ENCODE measurements at regions not wholly inside any gene's neighbourhood (a gene's known extent, or its start where the extent isn't known, plus 50 kb on each side); places are given as distances from the start of the nearest gene placed in this dataset.
"Not testable (repeated sequence)": the region's sequence is repeated elsewhere in the genome, so short reads cannot be mapped to it uniquely, and the experiment has no call there.

- H3K4me3 ChIP-seq (ENCODE audit: low read depth in 1 of 3, low read length in 3 of 3), result not testable (repeated sequence)
Measured at GRCh38 chr17:71205951-71206350, 914.9 kb upstream of the SOX9 start.

GRCh38 chr17:71208111-71208704 is 912.6 kb upstream of the SOX9 start:
- Histone ChIP-seq H3K4me3 (ENCODE audit: low read depth in 1 of 3, low read length in 3 of 3) (no peak overlapping the region), H3K27ac (ENCODE audit: low read depth in 1 of 2, low read length in 2 of 2) (no peak overlapping the region), H3K9me3 (ENCODE audit: control insufficient read depth in 4 of 4, low read length in 3 of 4) (no peaks in the 10 kb centered on the region), H3K36me3 (ENCODE audit: control insufficient read depth in 4 of 4, insufficient read depth in 3 of 4, low read depth in 1 of 4, low read length in 3 of 4) (no peaks in the 10 kb centered on the region), H3K9ac (ENCODE audit: low read depth in 1 of 2, low read length in 2 of 2) (no peak overlapping the region), H3K4me1 (ENCODE audit: control insufficient read depth in 4 of 4, insufficient read depth in 4 of 4, low read length in 3 of 4) (no peaks in the 10 kb centered on the region), H3K27me3 (ENCODE audit: control insufficient read depth in 4 of 4, insufficient read depth in 4 of 4, low read length in 3 of 4) (no peaks in the 10 kb centered on the region)
- TF ChIP-seq TAF1 (conservative IDR thresholded peaks at IDR 0.05) (no peak), YY1 (IDR thresholded peaks at IDR 0.05) (no peak)
- 90% methylated on average over 3 of the region's 3 CpGs for WGBS
- no peak for DNase-seq (ENCODE audit: low spot score)

More at GRCh38 chr17:71205951-71206350, 914.9 kb upstream of the SOX9 start:
- H3K27ac ChIP-seq (ENCODE audit: low read depth in 1 of 2, low read length in 2 of 2); H3K36me3 ChIP-seq (ENCODE audit: control insufficient read depth in 4 of 4, insufficient read depth in 3 of 4, low read depth in 1 of 4, low read length in 3 of 4); H3K9me3 ChIP-seq (ENCODE audit: control insufficient read depth in 4 of 4, low read length in 3 of 4); H3K9ac ChIP-seq (ENCODE audit: low read depth in 1 of 2, low read length in 2 of 2); DNase-seq (ENCODE audit: low spot score); H3K4me1 ChIP-seq (ENCODE audit: control insufficient read depth in 4 of 4, insufficient read depth in 4 of 4, low read length in 3 of 4); H3K27me3 ChIP-seq (ENCODE audit: control insufficient read depth in 4 of 4, insufficient read depth in 4 of 4, low read length in 3 of 4): not testable (repeated sequence)
- WGBS, result 94% methylated on average over 3 of the region's 5 CpGs

- TF ChIP-seq TAF1 (conservative IDR thresholded peaks at IDR 0.05), result no peak
- no peak for TF ChIP-seq EGR1 (IDR thresholded peaks at IDR 0.05; ENCODE audit: low read depth in 2 of 2)
- TF ChIP-seq CTCF (IDR thresholded peaks at IDR 0.05; ENCODE audit: low read depth, low read length, missing input control), result no peak
- no peak for TF ChIP-seq FOXA2 (IDR thresholded peaks at IDR 0.05)
- TF ChIP-seq FOXA1 (IDR thresholded peaks at IDR 0.05), result no peak
- no peak for TF ChIP-seq ZBTB33 (IDR thresholded peaks at IDR 0.05)
- no peak for TF ChIP-seq HNF4G (IDR thresholded peaks at IDR 0.05)
- no peak for TF ChIP-seq NR2F2 (IDR thresholded peaks at IDR 0.05)
- no peak for TF ChIP-seq JUND (IDR thresholded peaks at IDR 0.05)
- TF ChIP-seq RAD21 (IDR thresholded peaks at IDR 0.05), result no peak
- TF ChIP-seq RXRA (IDR thresholded peaks at IDR 0.05), result no peak
- no peak for TF ChIP-seq HNF4A (conservative IDR thresholded peaks at IDR 0.05)
- no peak for TF ChIP-seq MAX (IDR thresholded peaks at IDR 0.05)
- TF ChIP-seq YY1 (IDR thresholded peaks at IDR 0.05), result no peak
- Histone ChIP-seq H3K27ac (ENCODE audit: low read depth in 1 of 2, low read length in 2 of 2) (no peak overlapping the region), H3K36me3 (ENCODE audit: control insufficient read depth in 4 of 4, insufficient read depth in 3 of 4, low read depth in 1 of 4, low read length in 3 of 4) (no peaks in the 10 kb centered on the region), H3K27me3 (ENCODE audit: control insufficient read depth in 4 of 4, insufficient read depth in 4 of 4, low read length in 3 of 4) (no peaks in the 10 kb centered on the region), H3K4me3 (ENCODE audit: low read depth in 1 of 3, low read length in 3 of 3) (no peak overlapping the region), H3K4me1 (ENCODE audit: control insufficient read depth in 4 of 4, insufficient read depth in 4 of 4, low read length in 3 of 4) (no peaks in the 10 kb centered on the region), H3K9ac (ENCODE audit: low read depth in 1 of 2, low read length in 2 of 2) (no peak overlapping the region), H3K9me3 (ENCODE audit: control insufficient read depth in 4 of 4, low read length in 3 of 4) (peaks cover 0 to 3% (median 0%) of the 10 kb centered on the region in 4 donors)
- no peak for DNase-seq (ENCODE audit: low spot score)
- WGBS, result 100% methylated on average over 1 of the region's 1 CpG
Measured at GRCh38 chr17:71213936-71214335, 906.9 kb upstream of the SOX9 start.

Data from liver (tissue), 8 donors.